IMR-90 (cell line): ENCODE measurements at regions not wholly inside any gene's neighbourhood (a gene's known extent, or its start where the extent isn't known, plus 50 kb on each side); places are given as distances from the start of the nearest gene placed in this dataset.

Experiments
- BHLHE40 ChIP-seq: fragments of 150-350 bp; IDR thresholded peaks from 2 replicates; pipeline ENCODE4 v1.6.1; 2016; ENCODE audit warnings: mild to moderate bottlenecking, low read depth, low read length
- CEBPB ChIP-seq: IDR thresholded peaks from 2 replicates; pipeline ENCODE4 v1.6.1; 2012; ENCODE audit warnings: low read depth, low read length, improper control_type of control experiment
- CTCF ChIP-seq: conservative IDR thresholded peaks from 2 replicates; pipeline ENCODE4 v1.5.1; 2012; ENCODE audit warnings: mild to moderate bottlenecking, low read depth, low read length, improper control_type of control experiment
- FOS ChIP-seq: fragments of 150-350 bp; IDR thresholded peaks from 2 replicates; pipeline ENCODE4 v1.6.1; 2016; ENCODE audit warnings: low read depth, low read length
- MXI1 ChIP-seq: IDR thresholded peaks from 2 replicates; pipeline ENCODE4 v1.6.1; 2012; ENCODE audit warnings: low read depth, mild to moderate bottlenecking, low read length, moderate library complexity, borderline replicate concordance
- NFE2L2 ChIP-seq: fragments of 150-350 bp; IDR thresholded peaks from 2 replicates; pipeline ENCODE4 v1.6.1; 2016; ENCODE audit warnings: low read depth, mild to moderate bottlenecking, low read length
- POLR2A ChIP-seq: IDR thresholded peaks from 2 replicates; pipeline ENCODE4 v1.6.1; 2012; ENCODE audit warnings: mild to moderate bottlenecking, low read depth, low read length
- RAD21 ChIP-seq: IDR thresholded peaks from 2 replicates; pipeline ENCODE4 v1.6.1; 2012; ENCODE audit warnings: low read length, improper control_type of control experiment
- RFX5 ChIP-seq: IDR thresholded peaks from 2 replicates; pipeline ENCODE4 v1.8.0; 2012; ENCODE audit warnings: low read depth, mild to moderate bottlenecking, low read length, moderate library complexity
- USF2 ChIP-seq: fragments of 150-350 bp; IDR thresholded peaks from 2 replicates; pipeline ENCODE4 v1.6.1; 2017; ENCODE audit warnings: mild to moderate bottlenecking, antibody characterized with exemption, low read length, low read depth

GRCh38 chr21:35940074-35940927 lies 120.0 kb downstream of the SETD4 start:
- no peak for TF ChIP-seq POLR2A
- peak; percentile 88 for TF ChIP-seq CTCF
- TF ChIP-seq NFE2L2 = no peak
- TF ChIP-seq CEBPB = no peak
- TF ChIP-seq BHLHE40 = no peak
- no peak for TF ChIP-seq RFX5
- TF ChIP-seq MXI1 = no peak
- TF ChIP-seq USF2 = no peak
- TF ChIP-seq RAD21 = peak; percentile 93
- TF ChIP-seq FOS = no peak
